Liver (tissue), 7 donors: ENCODE measurements at regions not wholly inside any gene's neighbourhood (a gene's known extent, or its start where the extent isn't known, plus 50 kb on each side); places are given as distances from the start of the nearest gene placed in this dataset.

Experiments used
- DNase-seq: peaks from one replicate; pipeline ENCODE4 v3.0.0-alpha.2; 2017; ENCODE audit warnings: low spot score
- H3K27ac ChIP-seq, 2 donors: one replicate each; pipeline ENCODE4 v1.7.0; 2013; ENCODE audit warnings: inconsistent platforms in 2 of 2, low read length in 2 of 2, control low read depth in 1 of 2, low read depth in 1 of 2, mild to moderate bottlenecking in 1 of 2
- H3K27me3 ChIP-seq, 4 donors: one replicate each; pipeline versions ENCODE4 v1.6.1 to v1.7.0; 2013; ENCODE audit warnings: low read length in 3 of 4, inconsistent platforms in 1 of 4, mild to moderate bottlenecking in 1 of 4, moderate library complexity in 1 of 4; ENCODE audit not compliant: control insufficient read depth in 4 of 4, insufficient read depth in 4 of 4
- H3K36me3 ChIP-seq, 4 donors: one replicate each; pipeline versions ENCODE4 v1.6.1 to v1.7.0; 2013; ENCODE audit warnings: low read length in 3 of 4, mild to moderate bottlenecking in 3 of 4, low read depth in 1 of 4, moderate library complexity in 1 of 4; ENCODE audit not compliant: control insufficient read depth in 4 of 4, insufficient read depth in 3 of 4
- H3K4me1 ChIP-seq, 4 donors: one replicate each; pipeline versions ENCODE4 v1.6.1 to v1.7.0; 2013; ENCODE audit warnings: low read length in 3 of 4, mild to moderate bottlenecking in 3 of 4, moderate library complexity in 1 of 4; ENCODE audit not compliant: control insufficient read depth in 4 of 4, insufficient read depth in 4 of 4
- H3K4me3 ChIP-seq, 3 donors: one replicate each; pipeline versions ENCODE4 v1.6.1 to v1.7.0; 2013; ENCODE audit warnings: low read length in 3 of 3, control low read depth in 1 of 3, low read depth in 1 of 3, mild to moderate bottlenecking in 1 of 3
- H3K9ac ChIP-seq, 2 donors: one replicate each; pipeline ENCODE4 v1.7.0; 2013; ENCODE audit warnings: low read length in 2 of 2, mild to moderate bottlenecking in 2 of 2, moderate library complexity in 2 of 2, control low read depth in 1 of 2, low read depth in 1 of 2
- H3K9me3 ChIP-seq, 4 donors: one replicate each; pipeline versions ENCODE4 v1.6.1 to v1.7.0; 2013; ENCODE audit warnings: low read length in 3 of 4; ENCODE audit not compliant: control insufficient read depth in 4 of 4
- FOXA1 ChIP-seq: IDR thresholded peaks from 2 replicates; pipeline ENCODE4 v1.6.1; 2016; ENCODE audit warnings: antibody characterized with exemption
- FOXA2 ChIP-seq: IDR thresholded peaks from 2 replicates; pipeline ENCODE4 v1.6.1; 2016; ENCODE audit warnings: antibody characterized with exemption
- GABPA ChIP-seq, 2 donors: IDR thresholded peaks in 1 of 2; conservative IDR thresholded peaks in 1 of 2; 2 replicates each; pipeline ENCODE4 v1.6.1; 2016; ENCODE audit warnings: antibody characterized with exemption in 2 of 2, mild to moderate bottlenecking in 1 of 2, moderate library complexity in 1 of 2
- HNF4G ChIP-seq: IDR thresholded peaks from 2 replicates; pipeline ENCODE4 v1.6.1; 2016; ENCODE audit warnings: antibody characterized with exemption
- JUND ChIP-seq, 2 donors: IDR thresholded peaks; 2 replicates each; pipeline ENCODE4 v1.6.1; 2016; ENCODE audit warnings: antibody characterized with exemption in 2 of 2
- NR2F2 ChIP-seq: IDR thresholded peaks from 2 replicates; pipeline ENCODE4 v1.6.1; 2016; ENCODE audit warnings: antibody characterized with exemption
- RXRA ChIP-seq, 2 donors: IDR thresholded peaks; 2 replicates each; pipeline ENCODE4 v1.6.1; 2017 to 2018; ENCODE audit warnings: antibody characterized with exemption in 2 of 2, mild to moderate bottlenecking in 1 of 2
- SP1 ChIP-seq: IDR thresholded peaks from 2 replicates; pipeline ENCODE4 v1.6.1; 2018; ENCODE audit warnings: antibody characterized with exemption, mild to moderate bottlenecking
- TAF1 ChIP-seq: conservative IDR thresholded peaks from 2 replicates; pipeline ENCODE4 v1.6.1; 2016; ENCODE audit warnings: antibody characterized with exemption, mild to moderate bottlenecking
- YY1 ChIP-seq: IDR thresholded peaks from 2 replicates; pipeline ENCODE4 v1.6.1; 2016; ENCODE audit warnings: antibody characterized with exemption, mild to moderate bottlenecking
- WGBS: extraction: QIAGEN DNeasy Blood & Tissue Kit; methylation state at CpG from one replicate; pipeline ENCODE4 v1.1.7; 2013; 5-methylcytosine and 5-hydroxymethylcytosine counted together
- TF ChIP-seq, protein P1 (sequence below): IDR thresholded peaks from 2 replicates; pipeline ENCODE4 v1.6.1; 2016; ENCODE audit warnings: antibody characterized with exemption, mild to moderate bottlenecking
- TF ChIP-seq, protein P2 (sequence below): IDR thresholded peaks from 2 replicates; pipeline ENCODE4 v1.6.1; 2016; ENCODE audit warnings: antibody characterized with exemption
- TF ChIP-seq, protein P3 (sequence below): IDR thresholded peaks from 2 replicates; pipeline ENCODE4 v1.6.1; 2016; ENCODE audit warnings: antibody characterized with exemption
- TF ChIP-seq, protein P4 (sequence below): IDR thresholded peaks from 2 replicates; pipeline ENCODE4 v1.6.1; 2016; ENCODE audit warnings: antibody characterized with exemption
- donor health status: healthy.
- donor health status: healthy.
- donor health status: healthy.
- donor health status: healthy.

DNA sequence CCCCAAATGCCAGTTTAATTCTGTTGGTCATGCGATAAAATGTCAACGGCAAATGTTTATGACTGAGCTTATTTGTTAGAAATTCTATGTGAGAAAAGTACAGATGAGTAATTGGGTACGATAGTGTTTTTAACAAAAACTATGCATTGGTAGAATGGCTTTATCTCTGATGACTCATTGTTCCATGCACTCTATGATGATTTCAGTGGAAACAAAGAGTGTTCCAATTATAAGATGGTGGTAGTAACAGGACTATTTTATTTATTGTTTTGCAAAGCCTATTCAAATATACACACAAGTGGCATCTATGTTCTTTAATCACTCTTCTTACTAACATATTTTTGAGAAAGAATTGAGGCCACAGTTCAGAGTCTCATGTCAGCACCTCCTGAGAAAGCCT, 353.7 kb upstream of the IRX2 start (continued):
- TF ChIP-seq, protein P1, sequence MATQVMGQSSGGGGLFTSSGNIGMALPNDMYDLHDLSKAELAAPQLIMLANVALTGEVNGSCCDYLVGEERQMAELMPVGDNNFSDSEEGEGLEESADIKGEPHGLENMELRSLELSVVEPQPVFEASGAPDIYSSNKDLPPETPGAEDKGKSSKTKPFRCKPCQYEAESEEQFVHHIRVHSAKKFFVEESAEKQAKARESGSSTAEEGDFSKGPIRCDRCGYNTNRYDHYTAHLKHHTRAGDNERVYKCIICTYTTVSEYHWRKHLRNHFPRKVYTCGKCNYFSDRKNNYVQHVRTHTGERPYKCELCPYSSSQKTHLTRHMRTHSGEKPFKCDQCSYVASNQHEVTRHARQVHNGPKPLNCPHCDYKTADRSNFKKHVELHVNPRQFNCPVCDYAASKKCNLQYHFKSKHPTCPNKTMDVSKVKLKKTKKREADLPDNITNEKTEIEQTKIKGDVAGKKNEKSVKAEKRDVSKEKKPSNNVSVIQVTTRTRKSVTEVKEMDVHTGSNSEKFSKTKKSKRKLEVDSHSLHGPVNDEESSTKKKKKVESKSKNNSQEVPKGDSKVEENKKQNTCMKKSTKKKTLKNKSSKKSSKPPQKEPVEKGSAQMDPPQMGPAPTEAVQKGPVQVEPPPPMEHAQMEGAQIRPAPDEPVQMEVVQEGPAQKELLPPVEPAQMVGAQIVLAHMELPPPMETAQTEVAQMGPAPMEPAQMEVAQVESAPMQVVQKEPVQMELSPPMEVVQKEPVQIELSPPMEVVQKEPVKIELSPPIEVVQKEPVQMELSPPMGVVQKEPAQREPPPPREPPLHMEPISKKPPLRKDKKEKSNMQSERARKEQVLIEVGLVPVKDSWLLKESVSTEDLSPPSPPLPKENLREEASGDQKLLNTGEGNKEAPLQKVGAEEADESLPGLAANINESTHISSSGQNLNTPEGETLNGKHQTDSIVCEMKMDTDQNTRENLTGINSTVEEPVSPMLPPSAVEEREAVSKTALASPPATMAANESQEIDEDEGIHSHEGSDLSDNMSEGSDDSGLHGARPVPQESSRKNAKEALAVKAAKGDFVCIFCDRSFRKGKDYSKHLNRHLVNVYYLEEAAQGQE: no peak
- TF ChIP-seq TAF1 (no peak), NR2F2 (no peak), FOXA1 (no peak)
- TF ChIP-seq, protein P2, sequence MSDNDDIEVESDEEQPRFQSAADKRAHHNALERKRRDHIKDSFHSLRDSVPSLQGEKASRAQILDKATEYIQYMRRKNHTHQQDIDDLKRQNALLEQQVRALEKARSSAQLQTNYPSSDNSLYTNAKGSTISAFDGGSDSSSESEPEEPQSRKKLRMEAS: no peak

DNA sequence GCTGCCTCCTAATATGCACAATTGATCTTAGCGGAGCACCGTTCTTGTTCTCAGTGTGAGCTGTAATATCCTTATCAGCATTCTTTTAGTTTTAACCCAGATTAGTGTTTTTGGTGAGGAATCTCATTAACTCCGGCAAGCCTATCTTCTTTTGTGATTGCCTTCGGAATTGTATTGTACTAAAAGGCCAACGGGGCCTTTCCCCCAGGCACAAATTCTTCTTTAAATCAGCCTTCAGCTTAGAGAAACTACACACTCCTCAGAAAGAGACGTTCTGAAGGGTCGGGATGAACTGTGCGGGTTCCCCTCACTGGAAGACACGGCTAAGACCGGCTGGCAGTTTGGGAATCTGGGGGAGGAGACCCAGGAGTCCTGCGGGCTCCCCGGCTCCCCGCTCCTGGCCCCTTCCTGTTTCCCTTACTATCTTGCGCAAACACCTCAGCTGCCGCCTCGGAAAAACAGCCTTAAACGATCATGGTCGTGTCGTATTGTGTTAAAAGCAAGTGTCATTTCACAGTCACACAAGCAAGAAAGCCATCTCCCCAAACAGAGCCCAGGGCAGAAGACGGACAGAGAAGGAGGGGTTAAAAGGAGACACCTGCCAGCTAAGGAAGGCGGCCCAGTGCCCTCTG, 353.1 kb upstream of the IRX2 start:
- no peak for DNase-seq
- peaks cover 0 to 7% (median 3%) of the 10 kb centered on the region in 4 donors for H3K27me3 ChIP-seq
- TF ChIP-seq TAF1: no peak
- TF ChIP-seq YY1: no peak
- TF ChIP-seq GABPA (IDR thresholded peaks at IDR 0.05 in 1 of 2, conservative IDR thresholded peaks at IDR 0.05 in 1 of 2): no peak
- no peak for TF ChIP-seq FOXA2
- TF ChIP-seq, protein P1: no peak
- TF ChIP-seq JUND (IDR thresholded peaks at IDR 0.05): no peak
- H3K27ac ChIP-seq: no peak overlapping the region
- no peaks in the 10 kb centered on the region for H3K36me3 ChIP-seq
- H3K4me3 ChIP-seq: no peak overlapping the region
- H3K4me1 ChIP-seq: no peaks in the 10 kb centered on the region
- no peak overlapping the region for H3K9ac ChIP-seq
- peaks cover 0 to 2% (median 0%) of the 10 kb centered on the region in 4 donors for H3K9me3 ChIP-seq
- 15% methylated on average over 21 of the region's 21 CpGs for WGBS

DNA sequence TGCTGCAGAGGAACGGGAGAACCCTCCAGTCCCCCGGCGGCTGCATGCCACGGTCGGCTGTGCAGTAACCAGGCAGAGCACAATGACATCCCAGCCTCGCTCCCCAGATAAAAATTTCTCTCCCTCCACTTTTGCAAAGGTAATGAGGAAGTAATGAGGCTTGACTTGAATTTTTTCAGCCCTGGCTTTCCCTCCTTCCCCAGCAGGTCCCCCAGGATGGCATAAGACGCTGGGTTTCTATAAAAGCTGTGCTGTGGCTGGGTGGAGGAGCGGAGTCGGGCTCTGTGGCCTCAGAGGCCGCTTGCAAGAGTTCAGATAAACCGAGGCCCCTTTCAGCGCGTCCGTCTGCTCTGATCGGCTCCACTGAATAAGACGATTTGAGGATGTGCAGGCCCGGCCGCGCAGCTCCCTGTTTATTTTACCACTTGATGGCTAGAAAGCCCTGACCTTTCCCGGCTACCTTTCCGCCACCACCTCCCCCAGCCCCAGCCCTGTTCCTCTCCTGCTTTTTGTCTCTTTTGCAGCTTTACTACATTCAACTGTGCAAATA, 351.9 kb upstream of the IRX2 start:
- peaks cover 0 to 7% (median 3%) of the 10 kb centered on the region in 4 donors for H3K27me3 ChIP-seq
- TF ChIP-seq, protein P3, sequence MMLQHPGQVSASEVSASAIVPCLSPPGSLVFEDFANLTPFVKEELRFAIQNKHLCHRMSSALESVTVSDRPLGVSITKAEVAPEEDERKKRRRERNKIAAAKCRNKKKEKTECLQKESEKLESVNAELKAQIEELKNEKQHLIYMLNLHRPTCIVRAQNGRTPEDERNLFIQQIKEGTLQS: no peak
- no peak for TF ChIP-seq SP1
- TF ChIP-seq, protein P1: no peak
- TF ChIP-seq RXRA (IDR thresholded peaks at IDR 0.05): no peak
- no peak for TF ChIP-seq FOXA1
- no peak for TF ChIP-seq TAF1
- TF ChIP-seq HNF4G: no peak
- TF ChIP-seq, protein P4, sequence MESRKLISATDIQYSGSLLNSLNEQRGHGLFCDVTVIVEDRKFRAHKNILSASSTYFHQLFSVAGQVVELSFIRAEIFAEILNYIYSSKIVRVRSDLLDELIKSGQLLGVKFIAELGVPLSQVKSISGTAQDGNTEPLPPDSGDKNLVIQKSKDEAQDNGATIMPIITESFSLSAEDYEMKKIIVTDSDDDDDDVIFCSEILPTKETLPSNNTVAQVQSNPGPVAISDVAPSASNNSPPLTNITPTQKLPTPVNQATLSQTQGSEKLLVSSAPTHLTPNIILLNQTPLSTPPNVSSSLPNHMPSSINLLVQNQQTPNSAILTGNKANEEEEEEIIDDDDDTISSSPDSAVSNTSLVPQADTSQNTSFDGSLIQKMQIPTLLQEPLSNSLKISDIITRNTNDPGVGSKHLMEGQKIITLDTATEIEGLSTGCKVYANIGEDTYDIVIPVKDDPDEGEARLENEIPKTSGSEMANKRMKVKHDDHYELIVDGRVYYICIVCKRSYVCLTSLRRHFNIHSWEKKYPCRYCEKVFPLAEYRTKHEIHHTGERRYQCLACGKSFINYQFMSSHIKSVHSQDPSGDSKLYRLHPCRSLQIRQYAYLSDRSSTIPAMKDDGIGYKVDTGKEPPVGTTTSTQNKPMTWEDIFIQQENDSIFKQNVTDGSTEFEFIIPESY: no peak

More for the DNA sequence above, 351.9 kb upstream of the IRX2 start:
- no peak overlapping the region for H3K9ac ChIP-seq
- WGBS: 16% methylated on average over 21 of the region's 21 CpGs
- no peak overlapping the region for H3K27ac ChIP-seq
- no peaks in the 10 kb centered on the region for H3K36me3 ChIP-seq
- peaks cover 0 to 2% (median 0%) of the 10 kb centered on the region in 4 donors for H3K9me3 ChIP-seq
- no peaks in the 10 kb centered on the region for H3K4me1 ChIP-seq
- no peak overlapping the region for H3K4me3 ChIP-seq
- DNase-seq: no peak
